Thyroid gland (tissue), 4 donors: ENCODE measurements at regions not wholly inside any gene's neighbourhood (a gene's known extent, or its start where the extent isn't known, plus 50 kb on each side); places are given as distances from the start of the nearest gene placed in this dataset.

Experiments
- POLR2A ChIP-seq, 2 donors: fragments of 450-650 bp; IDR thresholded peaks; one replicate each; pipeline ENCODE4 v1.6.1; 2017; ENCODE audit warnings: antibody characterized with exemption in 2 of 2, mild to moderate bottlenecking in 2 of 2, moderate library complexity in 1 of 2
- TF ChIP-seq, protein P1 (sequence below), 6 experiments: fragments of 200-600 bp in 3 of 6; fragments of 450-650 bp in 3 of 6; sonication (generic) in 3 of 6; IDR thresholded peaks; one replicate each; pipeline ENCODE4 v1.5.1; 2016 to 2019; ENCODE audit warnings: antibody characterized with exemption in 6 of 6, mild to moderate bottlenecking in 2 of 6, inconsistent platforms in 1 of 6, moderate library complexity in 1 of 6

DNA sequence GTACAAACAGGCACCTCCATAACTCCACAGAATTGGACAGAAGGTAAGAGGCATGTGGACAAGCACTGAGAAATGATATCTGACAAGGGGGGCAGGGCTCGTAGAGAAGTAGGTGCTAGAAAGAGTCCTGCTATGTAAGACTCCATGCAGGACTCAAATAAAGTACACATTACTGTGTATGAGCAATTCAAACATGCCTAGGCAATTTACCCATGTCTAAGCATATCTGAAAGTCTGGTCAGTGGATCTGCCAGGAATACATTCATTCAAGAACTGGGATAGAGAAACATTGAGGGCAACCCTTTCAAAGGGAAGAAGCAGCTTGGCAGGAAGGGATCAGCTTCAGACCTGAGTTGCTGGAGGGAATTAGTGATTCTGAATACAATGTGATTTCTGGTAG, 174.1 kb upstream of the MCTP2 start:
- TF ChIP-seq, protein P1, sequence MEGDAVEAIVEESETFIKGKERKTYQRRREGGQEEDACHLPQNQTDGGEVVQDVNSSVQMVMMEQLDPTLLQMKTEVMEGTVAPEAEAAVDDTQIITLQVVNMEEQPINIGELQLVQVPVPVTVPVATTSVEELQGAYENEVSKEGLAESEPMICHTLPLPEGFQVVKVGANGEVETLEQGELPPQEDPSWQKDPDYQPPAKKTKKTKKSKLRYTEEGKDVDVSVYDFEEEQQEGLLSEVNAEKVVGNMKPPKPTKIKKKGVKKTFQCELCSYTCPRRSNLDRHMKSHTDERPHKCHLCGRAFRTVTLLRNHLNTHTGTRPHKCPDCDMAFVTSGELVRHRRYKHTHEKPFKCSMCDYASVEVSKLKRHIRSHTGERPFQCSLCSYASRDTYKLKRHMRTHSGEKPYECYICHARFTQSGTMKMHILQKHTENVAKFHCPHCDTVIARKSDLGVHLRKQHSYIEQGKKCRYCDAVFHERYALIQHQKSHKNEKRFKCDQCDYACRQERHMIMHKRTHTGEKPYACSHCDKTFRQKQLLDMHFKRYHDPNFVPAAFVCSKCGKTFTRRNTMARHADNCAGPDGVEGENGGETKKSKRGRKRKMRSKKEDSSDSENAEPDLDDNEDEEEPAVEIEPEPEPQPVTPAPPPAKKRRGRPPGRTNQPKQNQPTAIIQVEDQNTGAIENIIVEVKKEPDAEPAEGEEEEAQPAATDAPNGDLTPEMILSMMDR (IDR thresholded peaks at IDR 0.05), result no peak
- no peak for TF ChIP-seq POLR2A (IDR thresholded peaks at IDR 0.05)
